OCI-LY7 (cell line): ENCODE measurements at regions not wholly inside any gene's neighbourhood (a gene's known extent, or its start where the extent isn't known, plus 50 kb on each side); places are given as distances from the start of the nearest gene placed in this dataset.

Experiments
- BruUV-seq: library from RNA; stranded (reverse); fragments of 400-500 nt; replicated peaks from 2 replicates; lab custom pipeline; 2021; lab: Mats Ljungman, UMichigan
- CTCF ChIA-PET: fragments of 300-600 bp; sonication (Branson Sonifier 250); formaldehyde crosslinking; loops from one replicate; lab custom pipeline; 2022; ENCODE audit warnings: antibody characterized with exemption; ENCODE audit not compliant: unreplicated experiment; lab: Charles Lee
- POLR2A ChIA-PET: fragments of 300-600 bp; sonication (Branson Sonifier 250); formaldehyde crosslinking; loops from one replicate; lab custom pipeline; 2022; ENCODE audit warnings: antibody characterized with exemption; lab: Charles Lee
- DNase-seq: peaks from one replicate; pipeline ENCODE4 v3.0.0-alpha.2; 2015; ENCODE audit warnings: low spot score
- H2AFZ ChIP-seq: fragments of 200-600 bp; sonication (generic), shearing (Covaris generic); 2 replicates; pipeline ENCODE4 v1.6.1; 2014; ENCODE audit warnings: mild to moderate bottlenecking, antibody characterized with exemption, low read length, moderate library complexity
- H3K27ac ChIP-seq: fragments of 200-600 bp; sonication (generic); 2 replicates; pipeline ENCODE4 v1.5.1; 2014; ENCODE audit warnings: mixed run types, low read depth, mild to moderate bottlenecking, moderate library complexity, low read length, inconsistent platforms; ENCODE audit not compliant: poor library complexity, severe bottlenecking
- H3K36me3 ChIP-seq: fragments of 200-600 bp; sonication (generic); 2 replicates; pipeline ENCODE4 v1.6.1; 2014; ENCODE audit warnings: mild to moderate bottlenecking, antibody characterized with exemption, low read length, moderate library complexity, mixed read lengths; ENCODE audit not compliant: insufficient read depth
- H3K4me1 ChIP-seq: fragments of 200-600 bp; sonication (generic); 2 replicates; pipeline ENCODE4 v1.5.1; 2014; ENCODE audit warnings: mild to moderate bottlenecking, low read length; ENCODE audit not compliant: insufficient read depth, poor library complexity, severe bottlenecking
- H3K4me2 ChIP-seq: fragments of 200-600 bp; sonication (generic); 2 replicates; pipeline ENCODE4 v1.6.1; 2014; ENCODE audit warnings: mild to moderate bottlenecking, low read length
- H3K4me3 ChIP-seq: fragments of 200-600 bp; sonication (generic); 2 replicates; pipeline ENCODE4 v1.5.1; 2014; ENCODE audit warnings: mild to moderate bottlenecking, low read depth, low read length; ENCODE audit not compliant: poor library complexity, severe bottlenecking
- H3K79me2 ChIP-seq: fragments of 200-600 bp; sonication (generic); 2 replicates; pipeline ENCODE4 v1.6.1; 2016; ENCODE audit warnings: low read depth, mild to moderate bottlenecking, low read length, moderate library complexity, mixed read lengths; ENCODE audit not compliant: insufficient read depth
- H3K9me2 ChIP-seq: fragments of 200-600 bp; sonication (generic); 2 replicates; pipeline ENCODE4 v1.6.1; 2016; ENCODE audit warnings: mild to moderate bottlenecking, low read length, mixed read lengths; ENCODE audit not compliant: insufficient read depth
- H3K9me3 ChIP-seq: fragments of 200-600 bp; sonication (generic); 2 replicates; pipeline ENCODE4 v1.6.1; 2014; ENCODE audit warnings: mild to moderate bottlenecking, mixed run types, low read length, mixed read lengths
- H4K20me1 ChIP-seq: fragments of 200-600 bp; sonication (generic); 2 replicates; pipeline ENCODE4 v1.6.1; 2014; ENCODE audit warnings: mild to moderate bottlenecking, antibody characterized with exemption, low read length, moderate library complexity, mixed read lengths; ENCODE audit not compliant: insufficient read depth
- CTCF ChIP-seq: fragments of 200-600 bp; sonication (generic); conservative IDR thresholded peaks from 2 replicates; pipeline ENCODE4 v1.5.1; 2014; ENCODE audit warnings: mild to moderate bottlenecking, antibody characterized with exemption, low read length, moderate library complexity, mixed read lengths
- EZH2phosphoT487 ChIP-seq: fragments of 200-600 bp; sonication (generic); IDR thresholded peaks from 2 replicates; pipeline ENCODE4 v1.6.1; 2018; ENCODE audit warnings: low read depth, borderline replicate concordance, mild to moderate bottlenecking, mixed run types, antibody characterized with exemption, low read length, moderate library complexity, mixed read lengths
- intact Hi-C: fragments of 100-400 bp; cut with micrococcal nuclease; formaldehyde crosslinking; loops from one replicate; pipeline ENCODE4 v1.10.0; 2022; ENCODE audit not compliant: unreplicated experiment

GRCh38 chr2:228465408-228465807 lies 283.9 kb upstream of the SPHKAP start:
- Histone ChIP-seq H3K9me2 (no peaks in the 10 kb centered on the region), H3K4me1 (no peaks in the 10 kb centered on the region), H2AFZ (no peak overlapping the region), H4K20me1 (no peaks in the 10 kb centered on the region), H3K27ac (no peak overlapping the region), H3K4me2 (no peak overlapping the region), H3K79me2 (no peaks in the 10 kb centered on the region), H3K36me3 (no peaks in the 10 kb centered on the region), H3K9me3 (no peaks in the 10 kb centered on the region), H3K4me3 (no peak overlapping the region)
- intact Hi-C loops: no loop called here
- TF ChIP-seq EZH2phosphoT487 (no peak), CTCF (no peak)
- CTCF ChIA-PET: no interaction called here
- DNase-seq: no peak
- BruUV-seq: no TSS peak
- POLR2A ChIA-PET: no interaction called here

GRCh38 chr2:228458364-228458763 lies 276.9 kb upstream of the SPHKAP start:
- no TSS peak for BruUV-seq
- POLR2A ChIA-PET: no interaction called here
- no peak for DNase-seq

More at GRCh38 chr2:228458364-228458763, 276.9 kb upstream of the SPHKAP start:
- Histone ChIP-seq H3K36me3 (no peaks in the 10 kb centered on the region), H3K4me3 (no peak overlapping the region), H2AFZ (no peak overlapping the region), H3K9me3 (0 out of 2 replicates have a peak, but pooled peaks cover 4% of the 10 kb centered on the region), H3K9me2 (no peaks in the 10 kb centered on the region), H4K20me1 (no peaks in the 10 kb centered on the region), H3K4me1 (no peaks in the 10 kb centered on the region), H3K79me2 (no peaks in the 10 kb centered on the region), H3K27ac (no peak overlapping the region), H3K4me2 (no peak overlapping the region)
- CTCF ChIA-PET: no interaction called here
- TF ChIP-seq EZH2phosphoT487 (no peak), CTCF (no peak)
- intact Hi-C loops: no loop called here
